DOHH2 (cell line): ENCODE measurements at regions not wholly inside any gene's neighbourhood (a gene's known extent, or its start where the extent isn't known, plus 50 kb on each side); places are given as distances from the start of the nearest gene placed in this dataset.

Experiments
- CTCF ChIP-seq: fragments of 200-600 bp; sonication (generic); IDR thresholded peaks from one replicate; pipeline ENCODE4 v1.5.1; 2014; ENCODE audit warnings: antibody characterized with exemption, mild to moderate bottlenecking, low read depth, low read length; ENCODE audit not compliant: poor library complexity, severe bottlenecking
- EZH2phosphoT487 ChIP-seq: fragments of 200-600 bp; sonication (generic); IDR thresholded peaks from 2 replicates; pipeline ENCODE4 v1.6.1; 2017; ENCODE audit warnings: borderline replicate concordance, mild to moderate bottlenecking, antibody characterized with exemption, low read length, moderate library complexity, mixed read lengths

GRCh38 chr5:159764283-159765134 is 151.8 kb upstream of the ADRA1B start:
- TF ChIP-seq CTCF (no peak), EZH2phosphoT487 (no peak)
